T47D (cell line): ENCODE measurements at regions not wholly inside any gene's neighbourhood (a gene's known extent, or its start where the extent isn't known, plus 50 kb on each side); places are given as distances from the start of the nearest gene placed in this dataset.

Source experiments
- DNase-seq, 2 experiments: peaks; one replicate each; pipeline versions ENCODE4 v3.0.0 to v3.0.0-alpha.2; 2011 to 2012; ENCODE audit warnings: low read depth in 1 of 2, low spot score in 1 of 2
- JUND ChIP-seq: IDR thresholded peaks from 2 replicates; pipeline ENCODE4 v1.6.1; 2012; ENCODE audit warnings: low read depth
- in situ Hi-C: cut with HindIII; loops from 2 replicates; pipeline ENCODE4 v1.10.0; 2016; ENCODE audit warnings: low sequenced_read_pairs, low pct_unique_long_range_greater_than_20kb

DNA sequence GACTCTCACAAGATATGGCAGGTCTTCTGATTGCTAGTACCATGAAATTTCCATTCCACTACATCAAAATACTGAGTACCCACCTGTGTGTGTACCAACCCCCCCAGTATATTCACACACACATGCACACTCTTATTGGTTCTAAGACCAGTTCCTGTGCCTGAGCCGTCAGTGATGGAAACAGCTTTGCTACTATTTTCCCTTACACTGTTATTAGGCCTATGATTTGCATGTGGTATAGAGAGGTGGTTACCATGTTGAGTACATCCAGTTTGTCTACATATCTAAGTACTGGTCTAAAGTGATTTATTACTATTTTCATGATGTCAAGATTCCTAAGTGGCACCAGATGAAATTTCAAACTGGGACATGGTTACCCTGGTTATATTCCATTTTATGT lies 459.9 kb downstream of the BCKDHB start:
- no peak for DNase-seq
- no peak for TF ChIP-seq JUND
- in situ Hi-C loops, result no loop called here

DNA sequence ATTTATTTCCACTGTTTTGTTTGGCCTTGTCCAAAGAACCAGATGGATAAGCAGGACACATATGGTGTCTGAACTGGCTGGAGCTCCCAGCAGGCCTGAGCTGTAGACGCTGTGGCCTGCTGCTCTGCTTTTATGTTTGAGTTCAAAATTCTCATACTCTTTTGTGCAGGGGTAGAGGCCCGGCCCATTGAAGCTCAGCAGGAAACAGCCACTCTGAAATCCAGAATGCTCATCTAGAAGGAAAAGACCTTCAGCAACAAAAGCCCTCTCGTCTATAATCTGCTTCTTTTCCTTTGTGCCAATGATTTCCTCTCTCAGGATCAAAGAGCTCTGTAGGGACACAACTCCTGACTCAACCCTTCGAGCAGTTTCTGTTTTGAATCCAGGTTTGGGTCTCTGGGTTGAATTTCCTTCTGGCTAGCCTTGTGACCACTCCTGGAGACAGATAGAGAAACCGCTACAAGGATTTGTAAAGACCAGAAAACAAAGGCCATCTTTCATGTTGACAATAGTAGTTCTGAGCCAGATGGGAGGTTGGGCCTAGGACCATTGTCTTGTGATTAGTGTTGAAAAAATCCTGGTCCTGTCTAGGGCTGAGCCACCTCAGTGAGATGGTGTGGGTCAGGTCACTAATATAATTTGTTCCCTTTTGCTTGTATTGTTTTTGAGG lies 446.7 kb downstream of the BCKDHB start:
- no peak for DNase-seq
- TF ChIP-seq JUND, result no peak
- in situ Hi-C loops, result no loop called here

DNA sequence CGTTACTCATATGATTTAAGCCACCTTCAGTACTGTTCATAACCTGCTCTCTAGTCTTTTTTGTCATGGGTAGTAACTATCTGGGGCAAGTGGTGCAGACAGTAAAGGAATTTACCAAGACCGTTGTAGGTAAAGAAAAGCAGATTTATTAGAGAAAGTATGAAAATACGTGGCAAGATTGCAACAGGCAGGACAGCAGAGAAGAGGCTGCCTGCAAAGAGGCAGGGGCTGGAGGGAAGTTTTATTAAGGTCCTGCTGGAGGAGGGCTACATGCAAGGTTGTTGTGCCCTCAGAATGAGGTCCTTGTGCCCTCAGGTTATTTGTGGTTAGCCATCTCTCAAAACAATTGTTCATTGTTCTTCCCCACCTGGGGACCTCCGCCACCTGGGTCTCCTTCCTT lies 444.3 kb downstream of the BCKDHB start:
- DNase-seq, result no peak
- TF ChIP-seq JUND, result no peak
- in situ Hi-C loops, result no loop called here

DNA sequence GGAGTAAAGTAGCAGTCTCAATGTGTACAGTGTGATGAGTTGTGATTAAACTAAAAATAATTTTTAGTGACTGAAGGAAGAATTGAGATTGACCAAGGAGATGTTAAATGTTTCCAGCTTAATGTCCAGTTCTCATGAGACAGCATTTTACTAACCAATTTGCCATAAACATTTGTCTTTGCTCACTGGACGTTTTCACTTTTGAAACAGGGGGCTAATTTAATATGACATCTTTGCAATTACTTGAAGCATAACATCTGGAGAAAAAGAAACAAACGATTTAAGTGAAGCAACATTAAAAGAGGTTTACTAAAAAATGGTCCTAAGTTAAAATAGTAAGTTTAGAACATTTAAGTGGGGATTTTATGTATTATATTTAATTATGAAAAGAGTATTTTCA lies 443.8 kb downstream of the BCKDHB start:
- no peak for TF ChIP-seq JUND
- in situ Hi-C loops, result no loop called here
- no peak for DNase-seq

DNA sequence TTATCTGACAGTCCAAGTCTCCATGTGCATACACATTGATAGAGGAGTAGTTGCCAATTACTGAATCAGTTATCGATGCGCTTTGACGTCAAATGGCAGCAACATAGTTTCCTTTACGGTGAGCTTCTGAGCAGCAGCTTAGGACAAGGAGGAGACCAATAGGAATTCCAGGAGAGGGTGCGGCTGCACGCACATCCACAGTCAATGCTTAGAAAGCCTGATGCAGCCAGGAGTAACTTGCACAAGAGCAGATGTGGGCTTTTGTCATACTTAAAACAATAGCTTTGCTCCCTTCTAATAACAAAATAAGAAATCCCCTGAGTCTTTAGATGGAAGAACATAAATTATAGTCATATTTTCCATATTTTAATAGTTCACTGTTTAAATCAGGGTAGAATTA lies 442.1 kb downstream of the BCKDHB start:
- no peak for DNase-seq
- no peak for TF ChIP-seq JUND
- in situ Hi-C loops, result no loop called here

DNA sequence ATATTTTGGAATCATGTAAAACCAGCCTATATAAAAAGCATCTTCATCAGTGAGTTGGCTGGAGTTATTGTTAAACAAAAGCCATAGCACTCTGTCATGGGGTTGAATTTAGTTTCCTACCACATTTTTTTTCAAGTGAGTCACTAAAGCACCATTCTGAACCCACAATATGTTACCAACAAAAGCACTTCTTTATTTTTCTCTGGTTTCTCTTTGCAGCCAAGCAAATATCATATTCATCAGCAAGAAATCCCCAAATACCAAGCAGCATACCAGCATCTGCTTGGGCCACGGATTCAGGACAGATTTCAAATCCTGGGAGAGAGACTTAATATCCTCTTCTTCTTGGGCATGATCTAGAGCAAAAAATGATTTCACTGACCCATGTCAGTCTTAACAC lies 441.4 kb downstream of the BCKDHB start:
- no peak for DNase-seq
- in situ Hi-C loops, result no loop called here

DNA sequence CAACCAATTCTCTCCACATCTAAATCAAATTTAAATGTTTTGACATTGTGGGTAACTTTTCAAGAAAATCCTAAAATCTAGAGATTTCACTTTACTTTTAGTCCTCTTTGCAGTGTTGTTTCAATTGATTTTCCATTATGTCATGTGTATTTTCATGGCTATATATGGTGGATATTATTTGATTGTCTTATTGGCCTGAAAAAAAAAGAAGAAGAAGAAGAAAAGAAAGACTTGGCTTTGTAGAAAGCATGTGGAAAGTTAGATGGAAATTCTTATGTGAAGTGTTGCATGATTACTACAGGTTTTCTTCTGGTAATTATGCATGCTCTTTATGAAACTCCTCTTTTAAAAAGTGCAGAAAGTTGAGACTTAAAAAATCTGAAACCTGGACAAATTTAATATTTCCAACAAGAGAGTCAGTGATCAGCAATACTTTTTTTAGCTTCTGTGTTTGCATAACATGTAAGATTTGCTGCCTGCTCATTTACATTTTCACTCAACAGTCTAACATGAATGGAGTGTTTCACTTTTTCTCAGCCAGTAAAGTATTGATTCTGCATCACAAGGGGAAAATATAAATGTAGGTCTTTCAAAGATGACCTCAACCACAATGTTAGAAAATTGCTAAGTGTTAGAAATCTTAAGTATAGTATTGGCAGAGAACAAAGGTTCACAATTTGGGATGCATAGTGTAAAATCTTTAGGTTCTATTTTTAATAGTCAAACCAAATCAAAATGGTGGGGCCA lies 438.7 kb downstream of the BCKDHB start:
- in situ Hi-C loops, result no loop called here
- DNase-seq, result no peak
- no peak for TF ChIP-seq JUND

More for the DNA sequence above, 441.4 kb downstream of the BCKDHB start:
- TF ChIP-seq JUND, result no peak

DNA sequence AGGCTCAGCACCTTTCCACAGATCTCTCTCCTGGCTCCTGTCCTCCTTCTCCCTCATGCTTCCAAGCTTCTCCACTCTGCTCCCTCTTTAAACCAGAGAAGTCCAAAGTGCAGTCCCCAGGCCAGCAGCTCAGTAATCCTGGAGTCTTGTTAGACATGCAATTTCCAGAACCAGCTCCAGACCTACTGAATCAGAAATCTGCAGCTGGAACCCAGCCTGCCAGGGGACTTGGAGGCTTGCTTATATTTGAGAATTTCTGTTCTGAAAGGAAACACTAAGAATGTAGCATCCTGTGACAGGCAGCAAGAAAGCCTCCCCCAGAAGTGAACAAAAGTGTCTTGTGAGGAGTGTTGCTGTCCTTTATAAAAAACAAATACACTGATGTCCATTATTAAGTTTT lies 438.1 kb downstream of the BCKDHB start:
- TF ChIP-seq JUND, result no peak
- in situ Hi-C loops, result no loop called here
- no peak for DNase-seq

DNA sequence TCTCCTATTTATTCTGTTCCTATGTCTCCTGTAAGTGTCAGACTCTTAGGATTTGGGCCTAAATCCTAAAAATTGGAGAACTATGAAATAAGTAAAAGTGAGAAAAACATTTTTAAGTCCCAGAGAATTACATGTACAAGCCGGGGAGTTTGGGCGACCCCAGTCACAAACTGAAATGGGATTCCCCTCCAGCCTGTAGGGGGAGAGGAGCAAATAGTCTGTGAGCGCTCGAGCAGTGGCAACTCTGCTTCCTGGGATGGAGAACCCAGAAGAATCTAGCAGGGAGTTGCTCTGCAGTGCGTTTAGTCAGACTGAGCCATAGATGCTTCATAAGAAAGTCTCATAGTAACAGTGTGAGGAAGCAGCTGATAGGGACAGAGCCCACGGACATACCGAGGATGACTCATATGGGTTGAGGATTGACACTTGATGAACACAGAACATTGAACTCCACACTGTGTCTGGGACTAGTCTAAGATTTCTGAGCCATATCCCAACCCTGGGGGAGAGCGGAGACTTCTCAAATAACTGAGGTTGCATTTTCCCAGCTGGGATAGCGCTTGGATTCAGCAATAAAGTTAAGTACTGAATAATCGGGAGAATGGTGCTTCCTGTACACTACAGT lies 437.2 kb downstream of the BCKDHB start:
- DNase-seq, result no peak
- TF ChIP-seq JUND, result no peak
- in situ Hi-C loops, result no loop called here

DNA sequence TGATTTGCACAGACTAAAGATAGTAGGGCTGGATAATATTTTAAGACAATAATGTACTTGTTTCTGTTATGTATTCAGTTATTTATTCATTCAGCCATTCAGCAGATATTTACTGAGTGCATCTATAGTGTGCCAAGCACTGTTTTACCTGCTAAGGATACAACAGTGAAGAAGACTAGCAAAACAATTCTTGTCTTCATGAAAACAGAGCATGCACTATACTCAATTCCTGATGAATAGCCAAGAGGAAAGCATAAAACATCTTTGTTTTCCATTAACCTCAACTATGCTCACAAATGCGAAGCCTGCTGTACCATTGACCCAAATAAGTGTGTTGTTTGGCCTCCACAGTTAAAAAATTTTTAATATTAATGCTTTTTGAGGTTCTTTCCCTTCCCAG lies 436.7 kb downstream of the BCKDHB start:
- in situ Hi-C loops, result no loop called here
- DNase-seq, result no peak
- no peak for TF ChIP-seq JUND

DNA sequence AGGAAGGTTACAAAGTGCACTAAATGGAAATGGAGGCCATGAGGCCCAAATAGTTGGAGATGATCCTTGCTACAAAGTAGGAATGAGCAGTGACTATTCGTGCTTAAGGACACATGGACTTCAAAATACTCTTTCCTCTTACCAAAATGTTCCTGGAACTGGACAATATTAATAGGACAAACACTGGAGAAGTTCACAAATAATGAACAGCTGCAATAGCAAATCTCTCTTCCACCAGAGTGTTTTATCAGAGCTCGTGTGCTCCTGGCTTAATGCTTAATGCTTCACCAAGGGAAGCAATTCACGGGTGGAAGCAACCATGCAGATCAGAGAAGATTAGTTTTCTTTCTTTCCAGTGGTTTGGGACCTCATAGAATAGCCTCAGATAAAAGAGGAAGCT lies 435.4 kb downstream of the BCKDHB start:
- in situ Hi-C loops, result no loop called here
- TF ChIP-seq JUND, result no peak
- no peak for DNase-seq

DNA sequence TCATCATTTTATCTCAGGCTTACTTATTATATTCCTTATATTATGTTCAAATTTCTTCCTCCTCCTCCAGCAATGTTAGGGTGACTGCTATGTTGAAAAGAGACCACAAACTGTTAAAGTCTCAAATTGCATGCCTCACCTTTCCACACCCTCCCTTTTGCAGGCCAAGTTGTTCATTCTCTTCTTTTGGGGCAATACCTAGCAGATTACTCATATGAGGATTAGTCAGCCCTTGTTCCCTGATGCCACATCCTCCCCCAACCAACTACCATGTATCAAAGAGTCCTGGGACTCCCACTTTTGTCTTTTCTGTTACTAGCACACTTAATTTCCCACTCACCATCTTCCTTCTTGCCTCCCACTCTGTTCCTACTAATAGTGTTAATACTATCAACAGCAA lies 434.7 kb downstream of the BCKDHB start:
- no peak for DNase-seq
- in situ Hi-C loops, result no loop called here
- TF ChIP-seq JUND, result no peak

DNA sequence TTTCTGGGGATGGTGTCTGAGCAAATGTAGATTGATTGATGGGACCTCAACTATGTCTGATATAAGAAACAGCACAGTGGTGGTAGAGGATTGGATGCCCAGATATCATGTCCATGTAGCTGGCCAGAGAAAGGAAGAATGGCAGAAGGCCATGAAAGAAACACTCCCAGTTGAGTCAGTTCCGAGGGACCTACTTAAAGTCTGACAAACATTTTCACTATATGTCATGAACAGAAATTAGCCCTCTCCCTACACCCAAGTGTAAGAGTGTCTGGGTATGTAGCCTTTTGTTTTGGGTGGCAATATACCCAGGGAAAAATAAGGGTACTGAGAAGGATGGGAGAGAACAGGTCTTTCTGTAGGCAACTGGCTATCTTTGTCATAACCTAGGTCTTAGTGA lies 434.2 kb downstream of the BCKDHB start:
- no peak for DNase-seq
- no peak for TF ChIP-seq JUND
- in situ Hi-C loops, result no loop called here
